ENCODE measurements at regions not wholly inside any gene's neighbourhood (a gene's known extent, or its start where the extent isn't known, plus 50 kb on each side); places are given as distances from the start of the nearest gene placed in this dataset.

DNA sequence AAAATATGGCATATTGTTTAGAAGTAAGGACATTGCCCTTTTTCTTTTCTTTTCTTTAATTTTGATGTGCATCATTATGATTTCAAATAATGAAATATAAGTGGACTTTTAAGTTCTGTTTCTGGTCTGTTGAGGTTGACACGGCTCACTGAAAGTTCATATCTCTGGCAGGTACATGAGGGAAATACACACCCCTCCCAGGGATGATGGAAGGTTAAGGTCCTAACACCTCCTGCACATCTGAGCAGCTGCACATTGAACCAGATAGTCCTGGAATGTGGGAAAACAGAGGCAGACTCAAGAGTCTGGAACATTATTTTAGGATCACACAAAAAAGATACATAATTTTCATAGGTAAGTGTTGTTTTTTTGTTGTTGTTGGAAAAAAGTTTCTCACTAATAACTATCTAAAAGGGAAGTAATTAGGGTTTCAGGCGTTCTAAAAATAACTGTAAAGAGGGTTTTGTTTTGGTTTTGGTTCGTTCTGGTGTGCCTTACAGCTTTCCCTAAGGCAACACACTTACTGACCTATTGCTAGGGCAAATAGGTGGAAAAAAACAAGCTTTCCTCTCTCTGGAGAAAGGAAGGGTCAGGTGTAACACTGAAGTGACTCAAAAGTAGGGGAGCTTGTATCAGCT is 201.2 kb upstream of the PRKCQ start:
- no peaks in the 10 kb centered on the region for H3K23me2 ChIP-seq (ENCODE audit: insufficient read length, low read depth, low read length, poor library complexity, severe bottlenecking)
- H4K20me1 ChIP-seq (ENCODE audit: control insufficient read depth, insufficient read depth, insufficient read length): no peaks in the 10 kb centered on the region
- no peak overlapping the region for H2AK5ac ChIP-seq (ENCODE audit: insufficient read length, low read length)
- no peak overlapping the region for H3K14ac ChIP-seq (ENCODE audit: insufficient read depth, low read length)
- no peak overlapping the region for H2BK120ac ChIP-seq (ENCODE audit: low read depth, low read length, poor library complexity, severe bottlenecking)
- H3K27ac ChIP-seq (ENCODE audit: insufficient read length, low read depth, low read length): no peak overlapping the region
- Mint-ChIP-seq H3K9me3 (peaks cover 3 to 4% of the 10 kb centered on the region in 2 experiments; a peak in 3 of 5 replicates), H3K27me3 (ENCODE audit: low read depth) (no peaks in the 10 kb centered on the region), H3K36me3 (ENCODE audit: insufficient read depth in 1 of 3, low read depth in 3 of 3) (peaks cover 0 to 5% (median 2%) of the 10 kb centered on the region in 3 experiments; a peak in 5 of 7 replicates), H3K27ac (no peak overlapping the region; a peak in 1 of 7 replicates), H3K4me1 (peaks cover 10 to 26% of the 10 kb centered on the region in 2 experiments), H3K4me3 (no peak overlapping the region; a peak in 1 of 5 replicates)
- no peaks in the 10 kb centered on the region for H3K27me3 ChIP-seq (ENCODE audit: insufficient read depth, low read length)
- H3K9me3 ChIP-seq (ENCODE audit: control insufficient read depth, low read depth, low read length): no peaks in the 10 kb centered on the region
- peaks cover 5% of the 10 kb centered on the region; the same call in 1 of the 2 replicates for H3K4me1 ChIP-seq (ENCODE audit: insufficient read depth, low read length)
- no peak overlapping the region for H3K18ac ChIP-seq (ENCODE audit: insufficient read length, low read depth, low read length)
- H3K79me1 ChIP-seq (ENCODE audit: insufficient read depth, low read depth, low read length, poor library complexity, severe bottlenecking): no peaks in the 10 kb centered on the region
- H3K9ac ChIP-seq (ENCODE audit: extremely low read depth, insufficient read length, low read length): no peak overlapping the region
- WGBS (ENCODE audit: extremely low coverage, insufficient read length, low lambda C conversion rate): 100% methylated on average over 1 of the region's 3 CpGs
- TF ChIP-seq, protein P1, sequence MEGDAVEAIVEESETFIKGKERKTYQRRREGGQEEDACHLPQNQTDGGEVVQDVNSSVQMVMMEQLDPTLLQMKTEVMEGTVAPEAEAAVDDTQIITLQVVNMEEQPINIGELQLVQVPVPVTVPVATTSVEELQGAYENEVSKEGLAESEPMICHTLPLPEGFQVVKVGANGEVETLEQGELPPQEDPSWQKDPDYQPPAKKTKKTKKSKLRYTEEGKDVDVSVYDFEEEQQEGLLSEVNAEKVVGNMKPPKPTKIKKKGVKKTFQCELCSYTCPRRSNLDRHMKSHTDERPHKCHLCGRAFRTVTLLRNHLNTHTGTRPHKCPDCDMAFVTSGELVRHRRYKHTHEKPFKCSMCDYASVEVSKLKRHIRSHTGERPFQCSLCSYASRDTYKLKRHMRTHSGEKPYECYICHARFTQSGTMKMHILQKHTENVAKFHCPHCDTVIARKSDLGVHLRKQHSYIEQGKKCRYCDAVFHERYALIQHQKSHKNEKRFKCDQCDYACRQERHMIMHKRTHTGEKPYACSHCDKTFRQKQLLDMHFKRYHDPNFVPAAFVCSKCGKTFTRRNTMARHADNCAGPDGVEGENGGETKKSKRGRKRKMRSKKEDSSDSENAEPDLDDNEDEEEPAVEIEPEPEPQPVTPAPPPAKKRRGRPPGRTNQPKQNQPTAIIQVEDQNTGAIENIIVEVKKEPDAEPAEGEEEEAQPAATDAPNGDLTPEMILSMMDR (conservative IDR thresholded peaks at IDR 0.05): no peak
- no peak overlapping the region for H4K5ac ChIP-seq (ENCODE audit: insufficient read length, low read depth, low read length)
- H4K8ac ChIP-seq (replicated peaks; ENCODE audit: insufficient read length, low read depth, low read length): no peak overlapping the region
- no peak overlapping the region for H3K56ac ChIP-seq (ENCODE audit: insufficient read length, low read depth, low read length)
- H2BK5ac ChIP-seq (ENCODE audit: insufficient read length, low read length): no peak overlapping the region
- no peak overlapping the region for H3K4me2 ChIP-seq (ENCODE audit: insufficient read depth, insufficient read length, low read length)
- H2BK20ac ChIP-seq (ENCODE audit: low read depth, low read length, poor library complexity, severe bottlenecking): no peak overlapping the region
- H3K23ac ChIP-seq (ENCODE audit: insufficient read length, low read depth, low read length): no peak overlapping the region
- H3K79me2 ChIP-seq (ENCODE audit: insufficient read depth, low read length): no peaks in the 10 kb centered on the region
- DNase-seq: no peak
- no peak overlapping the region for H4K91ac ChIP-seq (ENCODE audit: insufficient read length, low read depth, low read length)
- no peak overlapping the region for H2BK15ac ChIP-seq (ENCODE audit: low read depth, low read length)
- H2BK12ac ChIP-seq (ENCODE audit: insufficient read length, low read depth, low read length): no peak overlapping the region
- no peak overlapping the region for H3K4ac ChIP-seq (ENCODE audit: low read depth, low read length)
- H3T11ph ChIP-seq (ENCODE audit: low read length): no peak overlapping the region
- no peak overlapping the region for H2AFZ ChIP-seq (ENCODE audit: low read length)

All from H9 (cell line).